NK-92 treated with Interleukin-12 subunit alpha and Interleukin-12 subunit beta, amount 100 ng/mL, for 24 hours (cell line): ENCODE measurements at regions not wholly inside any gene's neighbourhood (a gene's known extent, or its start where the extent isn't known, plus 50 kb on each side); places are given as distances from the start of the nearest gene placed in this dataset.
"Not testable (repeated sequence)": the region's sequence is repeated elsewhere in the genome, so short reads cannot be mapped to it uniquely, and the experiment has no call there.

Experiments used
- DNase-seq: peaks from one replicate; lab custom pipeline; 2025; lab: John Stamatoyannopoulos, UW

DNA sequence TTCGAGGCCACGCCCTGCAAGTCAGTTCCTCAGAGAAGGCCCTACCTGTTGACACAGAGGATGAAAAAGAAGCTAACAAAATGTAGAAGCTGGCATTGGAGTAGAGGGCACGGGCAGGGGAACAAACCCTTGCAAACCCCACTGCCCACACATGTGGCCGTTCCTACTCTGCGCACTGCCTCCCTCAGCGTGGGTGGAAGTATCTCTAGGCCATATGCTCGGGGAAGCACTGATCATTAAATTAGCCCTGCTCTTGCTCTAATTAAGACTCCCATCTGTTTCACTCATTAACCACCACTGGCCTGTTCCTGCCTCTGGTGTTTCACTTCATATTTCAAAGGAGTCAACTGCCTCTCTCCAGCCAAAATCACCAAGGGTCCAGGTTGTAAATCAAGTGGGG is 201.2 kb upstream of the SFSWAP start:
- no peak for DNase-seq

- no peak for DNase-seq
Measured at GRCh38 chr12:131510431-131510830, 200.5 kb upstream of the SFSWAP start.

- DNase-seq = peak; percentile 41
Measured at GRCh38 chr12:131511391-131511802, 199.5 kb upstream of the SFSWAP start.

DNA sequence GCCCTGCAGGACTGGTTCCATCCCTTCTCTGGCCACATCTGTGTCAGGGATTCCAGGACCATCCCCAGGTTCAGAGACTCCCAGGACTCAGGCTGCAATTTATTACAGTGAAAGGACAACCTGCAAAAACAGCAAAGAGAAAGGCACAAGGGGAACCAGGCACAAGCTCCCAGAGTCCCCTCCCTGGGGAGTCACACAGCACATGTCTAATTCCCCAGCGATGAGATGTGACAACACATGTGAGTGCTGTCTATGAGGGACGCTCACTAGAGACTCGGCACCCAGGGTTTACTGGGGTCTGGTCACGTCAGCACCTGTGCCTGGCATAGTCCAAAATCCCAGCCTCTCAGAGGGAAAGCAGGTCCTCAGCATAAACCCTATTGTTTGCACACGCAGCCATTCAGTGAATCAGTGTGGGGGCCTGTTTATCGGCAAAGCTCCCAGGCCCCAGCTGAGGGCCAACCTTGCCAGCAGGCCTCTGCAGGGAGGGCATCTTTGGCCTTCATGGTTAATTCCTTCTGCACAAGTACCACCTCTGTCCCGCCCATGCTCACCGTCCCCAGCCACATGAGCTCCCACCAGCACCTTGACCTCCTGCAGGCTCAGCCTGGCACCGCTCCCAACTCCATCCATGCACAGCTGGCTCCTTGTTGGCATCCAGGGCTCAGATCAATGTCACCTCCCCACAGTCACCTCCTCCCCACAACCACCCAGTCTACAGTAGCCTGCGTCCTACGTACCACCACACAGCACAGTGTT is 198.9 kb upstream of the SFSWAP start:
- DNase-seq = no peak

DNA sequence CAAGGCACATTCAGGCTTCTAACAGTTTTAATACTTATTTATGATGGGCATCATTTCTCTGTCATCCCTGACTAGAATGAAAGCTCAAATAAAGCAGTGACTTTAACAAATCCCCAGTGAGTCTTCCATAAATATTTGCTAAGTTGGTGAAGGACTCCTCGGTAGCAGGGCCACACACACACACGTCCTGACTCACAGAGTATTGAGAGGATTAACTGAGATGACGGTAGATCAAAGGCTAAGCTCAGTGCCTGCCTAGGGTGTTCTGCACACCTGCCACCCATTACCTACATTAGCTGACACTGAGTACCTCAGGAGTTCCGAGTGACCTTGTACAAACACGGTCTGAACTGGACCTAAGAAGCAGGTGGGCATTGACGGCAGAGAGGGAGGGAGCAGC is 197.3 kb upstream of the SFSWAP start:
- DNase-seq = no peak

GRCh38 chr12:131520553-131520952 is 190.3 kb upstream of the SFSWAP start:
- DNase-seq = not testable (repeated sequence)

DNA sequence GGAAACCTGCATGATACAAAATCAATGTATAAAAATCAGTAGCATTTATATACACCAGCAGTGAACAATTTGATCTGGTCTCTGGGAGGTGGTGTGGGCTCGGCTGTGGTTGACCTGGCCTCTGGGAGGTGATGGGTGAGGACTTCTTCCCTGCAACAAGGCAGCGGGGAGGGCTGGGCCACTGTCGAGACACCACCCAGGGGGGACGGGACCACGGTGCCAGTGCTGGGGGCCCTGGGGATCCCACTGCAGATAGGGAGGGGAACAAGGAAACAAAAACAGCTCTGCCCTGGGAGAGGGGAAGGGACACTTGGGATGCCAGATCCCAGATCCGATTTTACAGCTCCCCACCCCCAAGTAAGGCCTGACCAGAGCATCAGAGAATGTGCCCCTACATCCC is 189.6 kb upstream of the SFSWAP start:
- no peak for DNase-seq

- DNase-seq = no peak
Measured at GRCh38 chr12:131525795-131526508, 184.9 kb upstream of the SFSWAP start.

GRCh38 chr12:131527092-131527491 is 183.8 kb upstream of the SFSWAP start:
- no peak for DNase-seq

GRCh38 chr12:131527736-131528135 is 183.2 kb upstream of the SFSWAP start:
- DNase-seq = no peak

DNA sequence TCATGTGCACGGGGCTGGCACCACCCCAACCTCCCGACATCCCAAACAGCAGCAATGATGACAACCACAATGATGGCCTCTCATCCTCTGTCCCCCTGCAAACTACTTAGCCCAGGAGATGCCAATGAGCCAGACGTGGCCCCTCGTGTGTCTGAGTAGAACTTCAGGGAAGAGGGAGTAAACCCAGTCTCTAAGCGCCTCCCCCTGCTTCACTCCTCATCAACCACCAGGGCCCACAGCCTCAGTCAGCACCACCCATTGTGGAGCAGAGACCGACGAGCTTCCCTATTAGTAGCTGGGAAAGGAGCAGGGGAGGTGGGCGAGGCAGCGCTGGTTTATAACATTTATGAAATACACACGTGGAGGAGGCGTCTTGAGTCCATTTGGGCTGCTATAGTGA is 182.7 kb upstream of the SFSWAP start:
- DNase-seq = no peak

DNA sequence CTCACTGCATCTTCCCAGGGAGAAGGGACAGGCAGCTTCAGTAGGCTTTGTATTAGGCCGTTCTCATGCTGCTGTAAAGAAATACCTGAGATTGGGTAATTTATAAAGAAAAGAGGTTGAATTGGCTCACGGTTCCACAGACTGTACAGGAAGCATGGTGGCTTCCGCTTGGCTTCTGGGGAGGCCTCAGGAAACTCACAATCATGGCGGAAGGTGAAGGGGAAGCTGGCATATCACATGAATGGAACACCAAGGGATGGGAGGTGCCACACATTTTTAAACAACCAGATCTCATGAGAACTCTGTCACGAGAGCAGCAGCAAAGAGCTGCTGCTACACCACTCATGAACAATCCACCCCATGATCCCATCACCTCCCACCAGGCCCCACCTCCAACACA is 182.2 kb upstream of the SFSWAP start:
- DNase-seq = no peak

DNA sequence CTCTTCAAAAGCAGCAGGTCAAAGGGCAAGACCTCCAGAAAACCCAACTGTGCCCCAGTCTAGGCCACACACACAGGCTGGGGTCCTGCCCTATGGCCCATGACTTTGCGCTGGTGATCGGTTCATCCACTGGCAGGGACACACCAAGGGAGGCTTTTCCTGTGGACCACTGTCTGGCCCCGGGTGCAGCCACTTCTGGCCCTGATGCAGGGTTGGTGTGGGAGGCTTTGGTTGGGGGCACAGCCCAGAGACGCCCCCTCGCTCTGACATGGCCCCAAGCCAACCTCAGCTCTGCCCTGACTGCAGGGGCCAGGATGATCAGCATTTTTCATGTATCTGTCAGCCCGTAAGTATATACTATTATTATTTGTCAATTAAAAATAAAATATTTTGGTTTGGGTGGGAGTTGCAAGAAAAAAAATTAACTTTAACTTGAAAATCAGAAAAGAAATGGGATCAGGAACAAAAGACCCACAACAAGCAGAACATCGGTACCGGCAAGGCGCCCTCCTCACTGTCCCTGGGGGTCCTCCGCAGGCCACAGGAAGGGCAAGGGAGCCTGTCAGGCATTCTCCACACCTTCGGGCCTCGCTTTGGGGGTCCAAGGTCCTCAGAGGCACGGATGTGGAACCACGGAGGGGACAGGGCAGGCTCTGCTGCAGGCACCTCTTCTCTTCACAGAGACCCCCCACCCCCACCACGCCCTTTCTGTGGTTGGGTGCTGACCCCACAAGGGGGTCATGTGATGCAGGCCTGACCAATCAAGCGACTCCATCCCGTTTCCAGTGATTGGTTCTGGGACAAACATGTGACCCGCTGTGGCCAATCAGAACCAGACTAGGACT is 181.5 kb upstream of the SFSWAP start:
- no peak for DNase-seq

DNA sequence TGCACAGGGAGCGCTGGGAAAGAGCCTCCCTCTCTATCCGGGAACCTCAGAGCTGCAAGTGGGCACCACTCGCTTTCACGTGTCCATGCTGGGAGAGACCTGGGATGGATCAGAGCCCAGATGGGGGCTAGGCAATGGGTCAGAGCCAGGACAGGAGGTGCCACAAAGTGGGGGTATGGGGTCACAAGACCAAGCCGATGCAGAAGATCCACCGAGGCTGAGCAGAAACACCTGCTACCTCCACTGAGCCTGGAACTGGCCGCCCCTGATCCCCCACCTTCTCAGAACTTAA is 180.9 kb upstream of the SFSWAP start:
- no peak for DNase-seq

DNA sequence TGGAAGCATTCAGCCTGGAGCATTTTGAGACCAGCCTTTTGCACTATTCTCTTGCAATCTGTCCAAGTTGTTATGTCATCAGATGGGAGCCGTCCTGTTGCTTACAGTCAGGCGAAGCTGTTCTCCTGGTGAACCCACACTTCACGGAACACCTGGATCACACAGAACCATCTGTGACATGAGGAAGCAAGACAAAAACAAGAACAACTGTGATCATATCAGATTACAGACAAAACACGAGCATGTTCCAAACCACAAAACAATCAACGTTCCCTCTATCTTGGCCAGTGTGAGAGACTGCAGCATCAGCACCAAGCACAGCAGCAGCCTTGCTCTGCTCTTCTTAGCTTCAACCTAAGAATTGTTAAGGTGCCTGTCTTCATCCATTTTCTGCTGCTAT is 180.5 kb upstream of the SFSWAP start:
- DNase-seq = no peak

GRCh38 chr12:131533139-131533538 is 177.8 kb upstream of the SFSWAP start:
- no peak for DNase-seq

DNA sequence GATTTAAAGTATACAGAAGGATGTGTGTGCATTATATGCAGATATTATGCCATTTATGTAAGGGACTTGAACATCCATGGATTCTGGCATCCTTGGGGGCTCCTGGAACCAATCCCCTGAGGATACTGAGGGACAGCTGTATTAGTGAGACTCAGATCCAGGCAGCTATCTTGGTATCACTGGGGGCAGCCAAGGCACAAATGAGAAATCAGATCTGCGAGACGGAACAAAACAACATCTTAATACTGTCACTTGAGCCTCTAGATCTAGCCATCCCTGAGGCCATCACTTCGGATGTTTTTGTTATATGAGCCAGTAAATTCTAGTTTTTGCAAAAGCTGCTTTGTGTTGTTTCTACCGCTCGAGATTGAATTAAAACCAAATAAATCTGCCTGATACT is 175.1 kb upstream of the SFSWAP start:
- no peak for DNase-seq

DNA sequence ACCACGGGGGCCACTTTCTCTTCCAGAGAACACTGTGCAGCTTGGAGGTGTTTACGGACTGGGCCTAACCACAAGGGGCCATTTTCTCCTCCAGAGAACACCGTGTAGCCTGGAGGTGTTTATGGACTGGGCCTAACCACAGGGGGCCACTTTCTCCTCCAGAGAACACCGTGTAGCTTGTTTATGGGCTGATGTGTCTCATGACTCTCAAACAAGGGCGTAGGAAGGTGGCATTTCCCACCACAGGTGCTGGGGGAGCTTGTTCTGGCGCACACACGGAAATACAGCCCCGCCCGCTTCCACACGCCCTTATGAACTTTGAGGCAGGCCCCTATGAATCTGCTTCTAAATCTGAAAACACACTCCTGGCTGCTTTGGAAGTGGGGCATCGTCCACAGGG is 174.6 kb upstream of the SFSWAP start:
- DNase-seq = no peak

- DNase-seq = no peak
Measured at GRCh38 chr12:131536766-131537165, 174.1 kb upstream of the SFSWAP start.

DNA sequence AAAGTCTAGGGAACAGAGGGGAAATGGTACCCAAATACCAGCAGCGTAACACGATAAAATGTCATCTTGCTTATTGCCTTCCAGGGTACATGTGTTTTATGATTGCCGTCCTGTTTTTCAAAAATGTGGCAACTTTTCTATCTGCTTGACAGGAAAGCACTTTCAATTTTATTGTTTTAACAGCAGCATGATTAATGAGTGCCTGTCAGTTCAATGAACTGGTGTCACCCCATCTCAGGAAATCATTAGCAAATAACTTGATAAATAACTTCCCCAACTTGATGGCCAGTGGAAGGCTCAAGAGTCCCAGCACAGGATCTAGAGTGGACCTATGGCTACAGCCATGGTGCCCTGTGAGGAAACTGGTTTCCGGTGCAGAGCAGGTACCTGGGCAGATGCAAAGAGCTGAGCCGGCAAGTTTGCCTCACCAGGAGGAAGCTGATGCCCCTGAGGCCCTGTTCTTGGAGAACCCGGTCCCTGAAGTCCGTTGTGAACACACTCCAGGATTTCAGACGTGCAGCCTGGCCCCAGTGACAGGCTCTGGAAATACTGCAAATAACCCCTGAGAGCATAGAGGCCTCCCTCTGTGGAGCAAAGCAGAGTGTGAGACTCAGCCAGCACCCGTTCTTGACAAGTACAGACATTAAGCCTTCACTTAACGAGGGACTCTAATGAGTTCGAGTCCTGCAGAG is 173.5 kb upstream of the SFSWAP start:
- no peak for DNase-seq

DNA sequence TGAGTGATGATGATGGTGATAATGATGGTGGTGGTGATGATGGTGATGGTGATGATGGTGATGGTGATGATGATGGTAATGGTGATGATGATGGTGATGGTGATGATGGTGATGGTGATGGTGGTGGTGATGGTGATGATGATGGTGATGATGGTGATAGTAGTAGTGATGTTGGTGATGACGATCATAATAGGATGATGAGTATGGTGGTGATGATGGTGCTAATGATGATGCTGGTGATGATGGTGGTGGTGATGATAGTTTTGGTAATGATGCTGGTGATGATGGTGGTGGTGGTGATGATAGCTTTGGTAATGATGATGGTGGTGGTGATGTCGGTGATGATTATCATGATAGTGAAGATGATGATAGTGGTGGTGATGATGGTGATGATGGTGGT is 171.5 kb upstream of the SFSWAP start:
- DNase-seq = no peak

DNA sequence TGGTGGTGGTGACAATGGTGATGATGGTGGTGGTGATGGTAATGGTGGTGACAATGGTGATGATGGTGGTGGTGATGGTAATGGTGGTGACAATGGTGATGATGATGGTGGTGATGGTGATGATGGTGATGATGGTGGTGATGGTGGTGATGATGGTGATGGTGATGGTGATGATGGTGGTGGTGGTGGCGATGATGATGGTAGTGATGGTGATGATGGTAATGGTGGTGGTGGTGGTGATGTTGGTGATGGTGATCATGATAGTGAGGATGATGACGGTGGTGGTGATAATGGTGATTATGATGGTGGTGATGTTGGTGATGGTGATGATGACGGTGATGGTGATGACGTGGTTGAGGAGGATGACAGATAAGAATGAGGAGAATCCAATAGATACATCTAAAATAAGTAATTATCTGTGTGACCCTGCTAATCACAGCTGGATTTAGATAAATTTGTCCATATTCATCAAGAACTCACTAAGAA is 170.7 kb upstream of the SFSWAP start:
- DNase-seq = no peak
